PC-9 (cell line): ENCODE measurements at regions not wholly inside any gene's neighbourhood (a gene's known extent, or its start where the extent isn't known, plus 50 kb on each side); places are given as distances from the start of the nearest gene placed in this dataset.
"Not testable (repeated sequence)": the region's sequence is repeated elsewhere in the genome, so short reads cannot be mapped to it uniquely, and the experiment has no call there.

ENCODE experiments used
- BruUV-seq: library from RNA; stranded (reverse); fragments of 400-500 nt; replicated peaks from 2 replicates; lab custom pipeline; 2021; lab: Mats Ljungman, UMichigan
- CTCF ChIA-PET: fragments of 300-600 bp; sonication (Branson Sonifier 250); formaldehyde crosslinking; loops from one replicate; lab custom pipeline; 2022; ENCODE audit warnings: antibody characterized with exemption; lab: Charles Lee
- POLR2A ChIA-PET: fragments of 300-600 bp; sonication (Branson Sonifier 250); formaldehyde crosslinking; loops from one replicate; lab custom pipeline; 2022; ENCODE audit warnings: antibody characterized with exemption; ENCODE audit not compliant: unreplicated experiment; lab: Charles Lee
- DNase-seq, 2 experiments: peaks; one replicate each; pipeline versions ENCODE4 v3.0.0 to v3.0.0-alpha.2; 2015 to 2022; ENCODE audit warnings: mixed read lengths in 1 of 2
- H2AFZ ChIP-seq: fragments of 200-600 bp; sonication (generic); 2 replicates; pipeline ENCODE4 v1.8.1; 2017; ENCODE audit warnings: antibody characterized with exemption
- H3F3A ChIP-seq: fragments of 200-600 bp; sonication (generic); 2 replicates; pipeline ENCODE4 v1.8.1; 2017; ENCODE audit warnings: antibody characterized with exemption, mild to moderate bottlenecking, low read depth; ENCODE audit not compliant: insufficient read depth
- H3K27ac ChIP-seq: fragments of 200-600 bp; sonication (generic); 2 replicates; pipeline ENCODE4 v1.6.1; 2016; ENCODE audit warnings: mixed run types
- H3K27me3 ChIP-seq: fragments of 200-600 bp; sonication (generic); 2 replicates; pipeline ENCODE4 v1.6.1; 2016; ENCODE audit warnings: low read depth, mixed run types; ENCODE audit not compliant: insufficient read depth
- H3K36me3 ChIP-seq: fragments of 200-600 bp; sonication (generic); 2 replicates; pipeline ENCODE4 v1.6.1; 2016; ENCODE audit warnings: low read depth, mixed run types
- H3K4me1 ChIP-seq: fragments of 200-600 bp; sonication (generic); replicated peaks from 2 replicates; pipeline ENCODE4 v1.6.1; 2016; ENCODE audit warnings: mixed run types; ENCODE audit not compliant: insufficient read depth
- H3K4me2 ChIP-seq: fragments of 200-600 bp; sonication (generic); 2 replicates; pipeline ENCODE4 v1.6.1; 2017; ENCODE audit warnings: mixed run types
- H3K4me3 ChIP-seq: fragments of 200-600 bp; sonication (generic); 2 replicates; pipeline ENCODE4 v1.6.1; 2016; ENCODE audit warnings: mixed run types
- H3K79me2 ChIP-seq: fragments of 200-600 bp; sonication (generic); 2 replicates; pipeline ENCODE4 v1.6.1; 2017; ENCODE audit warnings: low read depth, mixed run types
- H3K9me2 ChIP-seq: fragments of 200-600 bp; sonication (generic); 2 replicates; pipeline ENCODE4 v1.8.1; 2017; ENCODE audit warnings: mild to moderate bottlenecking; ENCODE audit not compliant: insufficient read depth
- H3K9me3 ChIP-seq: fragments of 200-600 bp; sonication (generic); 2 replicates; pipeline ENCODE4 v1.8.1; 2016; ENCODE audit warnings: low read depth; ENCODE audit not compliant: insufficient read depth
- H4K20me1 ChIP-seq: fragments of 200-600 bp; sonication (generic); 2 replicates; pipeline ENCODE4 v1.8.1; 2017; ENCODE audit not compliant: insufficient read depth
- CTCF ChIP-seq: fragments of 200-600 bp; sonication (generic); conservative IDR thresholded peaks from 2 replicates; pipeline ENCODE4 v1.6.1; 2017; ENCODE audit warnings: mixed run types, antibody characterized with exemption, mild to moderate bottlenecking, moderate library complexity
- EZH2 ChIP-seq: fragments of 200-600 bp; sonication (generic); IDR thresholded peaks from 2 replicates; pipeline ENCODE4 v1.8.0; 2017; ENCODE audit warnings: antibody characterized with exemption, low read depth
- intact Hi-C: fragments of 100-400 bp; cut with micrococcal nuclease; formaldehyde crosslinking; loops from one replicate; pipeline ENCODE4 v1.10.0; 2022; ENCODE audit not compliant: unreplicated experiment

DNA sequence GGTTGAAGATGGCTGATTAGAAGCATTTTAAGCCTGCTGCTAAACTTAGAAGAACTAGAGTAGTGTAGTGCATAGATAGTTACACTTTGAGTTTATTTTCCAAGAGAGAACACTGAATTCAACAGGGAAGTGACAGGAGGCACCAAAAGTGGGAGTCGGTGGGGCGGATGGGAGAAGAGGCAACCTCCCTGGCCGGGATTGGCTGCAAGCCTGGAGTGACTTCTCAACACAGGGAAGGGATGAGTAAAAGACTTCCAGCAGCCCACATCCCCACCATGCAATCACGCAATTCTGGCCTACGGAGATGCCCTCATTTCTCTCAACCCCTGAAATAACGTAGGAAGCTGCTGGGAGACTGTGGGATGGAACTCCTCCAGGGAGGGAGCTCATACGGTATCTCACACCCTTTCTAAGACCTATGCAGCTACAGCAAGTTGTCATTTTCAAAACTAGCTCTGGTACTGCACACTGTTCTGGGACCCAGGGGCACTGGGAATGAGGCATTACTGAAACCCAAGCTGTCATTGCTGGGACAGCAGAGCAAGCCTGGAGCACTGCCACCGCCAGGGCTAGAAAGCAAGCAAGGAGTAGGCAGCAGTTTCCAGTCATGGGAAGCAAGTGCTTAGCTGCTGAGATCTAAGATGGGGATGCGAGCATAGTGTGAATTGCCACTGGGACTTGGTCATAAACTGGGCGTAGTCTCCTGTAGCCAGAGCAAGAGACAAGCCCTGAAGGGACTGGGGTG, 331.6 kb upstream of the PTGER4 start:
- no peak for DNase-seq
- BruUV-seq: no TSS peak
- H3K9me2 ChIP-seq: no peaks in the 10 kb centered on the region; the same call in 1 of the 2 replicates
- TF ChIP-seq CTCF (no peak), EZH2 (no peak)
- no peaks in the 10 kb centered on the region for H3F3A ChIP-seq
- peaks cover 22% of the 10 kb centered on the region for H3K9me3 ChIP-seq
- CTCF ChIA-PET: no interaction called here
- H2AFZ ChIP-seq: no peak overlapping the region
- no peaks in the 10 kb centered on the region for H3K36me3 ChIP-seq
- no peaks in the 10 kb centered on the region for H4K20me1 ChIP-seq
- POLR2A ChIA-PET: no interaction called here
- H3K27me3 ChIP-seq: no peaks in the 10 kb centered on the region
- no peak overlapping the region for H3K4me3 ChIP-seq
- intact Hi-C loops: no loop called here
- H3K4me2 ChIP-seq: no peak overlapping the region
- no peak overlapping the region for H3K27ac ChIP-seq
- no peaks in the 10 kb centered on the region for H3K79me2 ChIP-seq
- no peaks in the 10 kb centered on the region for H3K4me1 ChIP-seq

GRCh38 chr5:40346901-40347300, 332.8 kb upstream of the PTGER4 start:
- ChIA-PET CTCF (no interaction called here), POLR2A (no interaction called here)
- H4K20me1 ChIP-seq: no peaks in the 10 kb centered on the region
- H2AFZ ChIP-seq: no peak overlapping the region
- no peak for TF ChIP-seq CTCF
- TF ChIP-seq EZH2: no peak
- H3K9me2 ChIP-seq: peaks cover 8% of the 10 kb centered on the region; the same call in 1 of the 2 replicates
- intact Hi-C loops: no loop called here
- H3K4me2 ChIP-seq: no peak overlapping the region
- no peak for DNase-seq
- H3F3A ChIP-seq: no peaks in the 10 kb centered on the region
- peaks cover 18% of the 10 kb centered on the region for H3K9me3 ChIP-seq
- no TSS peak for BruUV-seq
- H3K27ac ChIP-seq: no peak overlapping the region
- no peaks in the 10 kb centered on the region for H3K27me3 ChIP-seq
- H3K79me2 ChIP-seq: no peaks in the 10 kb centered on the region
- no peaks in the 10 kb centered on the region for H3K4me1 ChIP-seq
- H3K4me3 ChIP-seq: no peak overlapping the region
- H3K36me3 ChIP-seq: no peaks in the 10 kb centered on the region

GRCh38 chr5:40338434-40338833, 341.3 kb upstream of the PTGER4 start:
- DNase-seq, H3K36me3 ChIP-seq, H3K4me3 ChIP-seq, H3K9me2 ChIP-seq, H2AFZ ChIP-seq, POLR2A ChIA-PET, H3K4me1 ChIP-seq, H3K4me2 ChIP-seq, intact Hi-C loops, H3F3A ChIP-seq, CTCF ChIA-PET, H3K27ac ChIP-seq, BruUV-seq, H3K9me3 ChIP-seq, H3K79me2 ChIP-seq, H4K20me1 ChIP-seq, H3K27me3 ChIP-seq: not testable (repeated sequence)
